Prostate gland (tissue), 2 donors: ENCODE measurements at regions not wholly inside any gene's neighbourhood (a gene's known extent, or its start where the extent isn't known, plus 50 kb on each side); places are given as distances from the start of the nearest gene placed in this dataset.

Experiments used
- CTCF ChIP-seq, 4 experiments: fragments of 200-600 bp in 2 of 4; fragments of 450-650 bp in 2 of 4; sonication (generic) in 2 of 4; IDR thresholded peaks; 1 replicate in 3 of 4; 2 replicates in 1 of 4; pipeline ENCODE4 v1.5.1; 2016 to 2019; ENCODE audit warnings: antibody characterized with exemption in 4 of 4, mild to moderate bottlenecking in 2 of 4, moderate library complexity in 2 of 4
- POLR2A ChIP-seq: fragments of 450-650 bp; IDR thresholded peaks from one replicate; pipeline ENCODE4 v1.6.1; 2016; ENCODE audit warnings: antibody characterized with exemption, mild to moderate bottlenecking

DNA sequence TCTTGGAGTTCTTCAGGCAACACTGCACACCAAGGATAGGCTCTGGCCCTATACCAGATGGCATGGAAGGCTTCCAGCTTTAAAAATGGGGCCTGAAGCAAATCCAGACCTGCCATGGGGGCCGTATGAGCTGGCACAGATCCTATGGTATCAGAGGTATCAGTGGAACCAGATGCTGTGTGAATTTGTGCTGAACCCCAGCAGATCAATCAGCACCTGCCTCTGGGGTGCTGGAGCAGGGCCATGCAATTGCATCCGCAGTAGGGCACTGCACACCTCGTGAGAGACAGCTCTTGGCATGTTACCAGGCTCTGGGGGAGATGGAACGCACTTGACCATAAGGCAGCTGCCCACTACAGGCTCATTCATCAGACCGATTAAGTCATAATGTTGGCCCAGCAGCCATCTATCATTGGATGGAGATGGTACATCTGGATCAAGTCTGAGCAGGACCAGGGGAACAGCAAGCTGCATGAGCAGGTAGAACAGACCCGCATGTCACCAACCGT, 221.5 kb downstream of the MYLK4 start:
- TF ChIP-seq CTCF (IDR thresholded peaks at IDR 0.05): no peak
- TF ChIP-seq POLR2A: no peak
